ENCODE measurements at regions not wholly inside any gene's neighbourhood (a gene's known extent, or its start where the extent isn't known, plus 50 kb on each side); places are given as distances from the start of the nearest gene placed in this dataset.

DNA sequence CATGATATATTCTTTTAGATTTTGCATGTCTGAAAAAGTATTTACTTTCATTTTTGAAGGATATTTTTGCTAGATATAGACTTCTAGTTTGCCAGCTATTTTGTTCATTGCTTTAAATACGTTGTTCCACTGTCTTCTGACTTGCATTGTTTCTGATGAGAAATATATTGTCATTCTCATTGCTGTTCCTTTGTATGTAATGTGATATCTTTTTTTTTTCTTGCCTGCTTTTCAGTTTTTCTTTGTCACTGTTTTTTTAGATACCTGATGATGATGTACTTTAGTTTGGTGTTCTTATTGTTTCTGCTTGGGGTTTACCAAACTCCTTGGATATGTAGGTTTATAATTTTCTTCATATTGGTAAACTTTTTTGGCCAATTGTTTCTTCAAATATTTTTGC lies 107.9 kb downstream of the SNAPC1 start:
- BruUV-seq (replicated peaks) = no TSS peak
- no peaks in the 10 kb centered on the region for H3K9me1 ChIP-seq (ENCODE audit: insufficient read depth, low read length)
- TF ChIP-seq CHD1 (IDR thresholded peaks at IDR 0.05; ENCODE audit: low read depth, low read length) (no peak), RAD21 (IDR thresholded peaks at IDR 0.05; ENCODE audit: low read length) (no peak), POLR2A (IDR thresholded peaks at IDR 0.05; ENCODE audit: low read depth, low read length) (no peak), SMC3 (IDR thresholded peaks at IDR 0.05; ENCODE audit: low read depth, low read length) (no peak), RCOR1 (IDR thresholded peaks at IDR 0.05; ENCODE audit: insufficient replicate concordance, low read length) (no peak), CEBPB (IDR thresholded peaks at IDR 0.05; ENCODE audit: low read depth, low read length) (no peak), BHLHE40 (IDR thresholded peaks at IDR 0.05; ENCODE audit: low read depth, low read length) (no peak), MXI1 (IDR thresholded peaks at IDR 0.05; ENCODE audit: borderline replicate concordance, low read depth, low read length) (no peak), FOS (IDR thresholded peaks at IDR 0.05; ENCODE audit: low read depth, low read length) (no peak), RFX5 (IDR thresholded peaks at IDR 0.05; ENCODE audit: low read depth, low read length) (no peak)
- TF ChIP-seq, protein P1, sequence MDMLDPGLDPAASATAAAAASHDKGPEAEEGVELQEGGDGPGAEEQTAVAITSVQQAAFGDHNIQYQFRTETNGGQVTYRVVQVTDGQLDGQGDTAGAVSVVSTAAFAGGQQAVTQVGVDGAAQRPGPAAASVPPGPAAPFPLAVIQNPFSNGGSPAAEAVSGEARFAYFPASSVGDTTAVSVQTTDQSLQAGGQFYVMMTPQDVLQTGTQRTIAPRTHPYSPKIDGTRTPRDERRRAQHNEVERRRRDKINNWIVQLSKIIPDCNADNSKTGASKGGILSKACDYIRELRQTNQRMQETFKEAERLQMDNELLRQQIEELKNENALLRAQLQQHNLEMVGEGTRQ (IDR thresholded peaks at IDR 0.05; ENCODE audit: low read depth, low read length) = no peak
- TF ChIP-seq, protein P2, sequence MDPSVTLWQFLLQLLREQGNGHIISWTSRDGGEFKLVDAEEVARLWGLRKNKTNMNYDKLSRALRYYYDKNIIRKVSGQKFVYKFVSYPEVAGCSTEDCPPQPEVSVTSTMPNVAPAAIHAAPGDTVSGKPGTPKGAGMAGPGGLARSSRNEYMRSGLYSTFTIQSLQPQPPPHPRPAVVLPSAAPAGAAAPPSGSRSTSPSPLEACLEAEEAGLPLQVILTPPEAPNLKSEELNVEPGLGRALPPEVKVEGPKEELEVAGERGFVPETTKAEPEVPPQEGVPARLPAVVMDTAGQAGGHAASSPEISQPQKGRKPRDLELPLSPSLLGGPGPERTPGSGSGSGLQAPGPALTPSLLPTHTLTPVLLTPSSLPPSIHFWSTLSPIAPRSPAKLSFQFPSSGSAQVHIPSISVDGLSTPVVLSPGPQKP (IDR thresholded peaks at IDR 0.05; ENCODE audit: borderline replicate concordance, low read depth, low read length) = no peak
- WGBS, 2 experiments (ENCODE audit: extremely low coverage in 2 of 2, insufficient read length in 1 of 2) = no CpG with 5 or more reads among the region's 1 CpG
- ChIA-PET CTCF (interaction anchor here (1.6 kb wide), 1 partner anchor 10 kb away, joined by 4 read pairs; no protein-coding TSS in a partner anchor), POLR2A (ENCODE audit: unreplicated experiment) (no interaction called here)
- H3K27ac ChIP-seq (ENCODE audit: insufficient read depth, low read length) = no peak overlapping the region
- dilution Hi-C loops (cut with HindIII; ENCODE audit: low sequenced_read_pairs, unreplicated experiment) = no loop called here
- no peak overlapping the region for H3K4ac ChIP-seq (ENCODE audit: low read depth, low read length)
- H2BK5ac ChIP-seq (ENCODE audit: low read depth, low read length, poor library complexity, severe bottlenecking) = no peak overlapping the region
- no peak overlapping the region for H3K4me2 ChIP-seq (ENCODE audit: low read depth, low read length)
- H3K56ac ChIP-seq (ENCODE audit: extremely low read depth, insufficient read depth, low read length) = no peak overlapping the region
- no peaks in the 10 kb centered on the region for H4K20me1 ChIP-seq (ENCODE audit: insufficient read depth, low read length)
- in situ Hi-C loops (cut with MboI; ENCODE audit: low sequenced_read_pairs) = no loop called here
- no peak overlapping the region for H3K18ac ChIP-seq (ENCODE audit: low read depth, low read length)
- H4K5ac ChIP-seq (ENCODE audit: low read depth, low read length) = no peak overlapping the region
- H3K4me3 ChIP-seq (ENCODE audit: insufficient read depth, low read depth, low read length) = no peak overlapping the region
- H2BK15ac ChIP-seq (ENCODE audit: low read depth, low read length) = no peak overlapping the region
- peaks cover 2% of the 10 kb centered on the region; the same call in 1 of the 2 replicates for H3K9me3 ChIP-seq (ENCODE audit: control insufficient read depth, insufficient read depth, low read length)
- H3K14ac ChIP-seq (replicated peaks; ENCODE audit: low read depth, low read length) = no peak overlapping the region
- DNase-seq (no peak), ATAC-seq (ENCODE audit: low read depth) (no peak)
- H2BK120ac ChIP-seq (ENCODE audit: low read depth, low read length) = no peak overlapping the region
- H3K36me3 ChIP-seq (ENCODE audit: control insufficient read depth, insufficient read depth, low read length) = no peaks in the 10 kb centered on the region
- H3K4me1 ChIP-seq (ENCODE audit: control insufficient read depth, insufficient read depth, low read length) = no peaks in the 10 kb centered on the region
- H2AK9ac ChIP-seq (replicated peaks; ENCODE audit: low read depth, low read length, poor library complexity) = no peak overlapping the region
- peaks cover 5% of the 10 kb centered on the region for H3K27me3 ChIP-seq (ENCODE audit: control insufficient read depth, insufficient read depth, low read length)
- H3K23ac ChIP-seq (ENCODE audit: low read depth, low read length) = no peak overlapping the region
- H4K91ac ChIP-seq (ENCODE audit: insufficient read depth, low read depth, low read length) = no peak overlapping the region
- H2AK5ac ChIP-seq (ENCODE audit: low read depth, low read length) = no peak overlapping the region
- no peak overlapping the region for H3K9ac ChIP-seq (ENCODE audit: low read depth, low read length)
- no peak overlapping the region for H2BK20ac ChIP-seq (ENCODE audit: low read depth, low read length)
- no peak overlapping the region for H4K8ac ChIP-seq (ENCODE audit: low read depth in 2 of 2, low read length in 2 of 2)
- intact Hi-C loops (cut with micrococcal nuclease) = no loop called here
- H2AFZ ChIP-seq (replicated peaks; ENCODE audit: low read length, poor library complexity) = no peak overlapping the region
- H3K79me1 ChIP-seq (ENCODE audit: low read depth in 1 of 2, low read length in 2 of 2) = no peaks in the 10 kb centered on the region

Measured in IMR-90 (cell line).